DMS53 treated with DMSO at 0.1 percent for 48 hours (cell line): ENCODE measurements at regions not wholly inside any gene's neighbourhood (a gene's known extent, or its start where the extent isn't known, plus 50 kb on each side); places are given as distances from the start of the nearest gene placed in this dataset.

Experiments used
- DNase-seq: peaks from one replicate; lab custom pipeline; 2025; ENCODE audit not compliant: unreplicated experiment; lab: John Stamatoyannopoulos, UW

GRCh38 chr5:114148253-114148652, 213.6 kb upstream of the KCNN2 start:
- DNase-seq: peak; percentile 92

GRCh38 chr5:114148728-114149127, 213.1 kb upstream of the KCNN2 start:
- peak; percentile 75 for DNase-seq

GRCh38 chr5:114152656-114153360, 209.1 kb upstream of the KCNN2 start:
- DNase-seq: no peak

GRCh38 chr5:114153392-114153791, 208.5 kb upstream of the KCNN2 start:
- DNase-seq: no peak

- no peak for DNase-seq
Measured at GRCh38 chr5:114153833-114154232, 208.0 kb upstream of the KCNN2 start.

GRCh38 chr5:114166081-114166480, 195.8 kb upstream of the KCNN2 start:
- DNase-seq: no peak

GRCh38 chr5:114174131-114174530, 187.7 kb upstream of the KCNN2 start:
- DNase-seq: no peak

GRCh38 chr5:114174837-114175236, 187.0 kb upstream of the KCNN2 start:
- no peak for DNase-seq

- no peak for DNase-seq
Measured at GRCh38 chr5:114176356-114176755, 185.5 kb upstream of the KCNN2 start.

- DNase-seq: no peak
Measured at GRCh38 chr5:114179134-114179533, 182.7 kb upstream of the KCNN2 start.

GRCh38 chr5:114184006-114184405, 177.9 kb upstream of the KCNN2 start:
- no peak for DNase-seq

GRCh38 chr5:114185274-114185673, 176.6 kb upstream of the KCNN2 start:
- DNase-seq: no peak

- no peak for DNase-seq
Measured at GRCh38 chr5:114191441-114191840, 170.4 kb upstream of the KCNN2 start.

- no peak for DNase-seq
Measured at GRCh38 chr5:114192108-114192507, 169.8 kb upstream of the KCNN2 start.

GRCh38 chr5:114201332-114201731, 160.5 kb upstream of the KCNN2 start:
- no peak for DNase-seq

GRCh38 chr5:114204923-114205322, 156.9 kb upstream of the KCNN2 start:
- DNase-seq: no peak

GRCh38 chr5:114206640-114207039, 155.2 kb upstream of the KCNN2 start:
- no peak for DNase-seq

- no peak for DNase-seq
Measured at GRCh38 chr5:114207615-114208014, 154.3 kb upstream of the KCNN2 start.

GRCh38 chr5:114208120-114208519, 153.8 kb upstream of the KCNN2 start:
- DNase-seq: no peak

- no peak for DNase-seq
Measured at GRCh38 chr5:114208588-114208987, 153.3 kb upstream of the KCNN2 start.

GRCh38 chr5:114210662-114211061, 151.2 kb upstream of the KCNN2 start:
- no peak for DNase-seq

GRCh38 chr5:114221807-114222206, 140.1 kb upstream of the KCNN2 start:
- DNase-seq: no peak

GRCh38 chr5:114223866-114224265, 138.0 kb upstream of the KCNN2 start:
- DNase-seq: peak; percentile 62
